AG04449 (cell line): ENCODE measurements at regions not wholly inside any gene's neighbourhood (a gene's known extent, or its start where the extent isn't known, plus 50 kb on each side); places are given as distances from the start of the nearest gene placed in this dataset.

Experiments used
- CTCF ChIA-PET: fragments of 350-600 bp; formaldehyde crosslinking; extraction: SDS; loops from one replicate; lab custom pipeline; 2021; ENCODE audit warnings: antibody characterized with exemption; lab: Yijun Ruan, JAX
- POLR2A ChIA-PET: fragments of 400-600, 350-600 bp; formaldehyde crosslinking; extraction: SDS; loops from one replicate; lab custom pipeline; 2020; ENCODE audit warnings: antibody characterized with exemption, inconsistent platforms; lab: Yijun Ruan, JAX
- DNase-seq: peaks from one replicate; pipeline ENCODE4 v3.0.0-alpha.2; 2010; ENCODE audit warnings: low read depth, low spot score
- H3K4me3 ChIP-seq: 2 replicates; pipeline ENCODE4 v1.5.1; 2011; ENCODE audit warnings: low read depth, mild to moderate bottlenecking, control low read depth, low read length
- CTCF ChIP-seq: IDR thresholded peaks from one replicate; pipeline ENCODE4 v1.5.1; 2011; ENCODE audit warnings: mild to moderate bottlenecking, moderate library complexity, low read length, control low read depth, inconsistent platforms; ENCODE audit not compliant: insufficient read depth; ENCODE audit errors: missing control alignments

- POLR2A ChIA-PET, result no interaction called here
- no peak for DNase-seq
- no peak overlapping the region for H3K4me3 ChIP-seq
- no peak for TF ChIP-seq CTCF
- CTCF ChIA-PET, result no interaction called here
These were observed 434.6 kb downstream of the ADAMTS20 start for GRCh38 chr12:43117226-43117930.

GRCh38 chr12:43115441-43116160 is 436.4 kb downstream of the ADAMTS20 start:
- H3K4me3 ChIP-seq, result no peak overlapping the region
- no peak for TF ChIP-seq CTCF
- DNase-seq, result no peak
- CTCF ChIA-PET, result interaction anchor here (1.3 to 1.5 kb wide), 2 partner anchors 12 to 167 kb away, joined by 3 read pairs; no protein-coding TSS in a partner anchor
- POLR2A ChIA-PET, result no interaction called here

GRCh38 chr12:43114316-43114715 is 437.7 kb downstream of the ADAMTS20 start:
- DNase-seq, result no peak
- H3K4me3 ChIP-seq, result no peak overlapping the region
- TF ChIP-seq CTCF, result no peak
- ChIA-PET POLR2A (no interaction called here), CTCF (interaction anchor here (1.3 kb wide), 1 partner anchor 168 kb away, joined by 3 read pairs; no protein-coding TSS in a partner anchor)

- H3K4me3 ChIP-seq, result no peak overlapping the region
- no peak for DNase-seq
- ChIA-PET CTCF (interaction anchor here (1.2 kb wide), 1 partner anchor 11 kb away, joined by 3 read pairs; no protein-coding TSS in a partner anchor), POLR2A (no interaction called here)
- no peak for TF ChIP-seq CTCF
These were observed 438.4 kb downstream of the ADAMTS20 start for GRCh38 chr12:43113616-43114015.

GRCh38 chr12:43113135-43113534 is 438.9 kb downstream of the ADAMTS20 start:
- TF ChIP-seq CTCF, result no peak
- H3K4me3 ChIP-seq, result no peak overlapping the region
- ChIA-PET POLR2A (no interaction called here), CTCF (interaction anchor here (1.2 kb wide), 1 partner anchor 12 kb away, joined by 3 read pairs; no protein-coding TSS in a partner anchor)
- DNase-seq, result no peak

- ChIA-PET POLR2A (no interaction called here), CTCF (interaction anchor here (1.2 kb wide), 1 partner anchor 13 kb away, joined by 3 read pairs; no protein-coding TSS in a partner anchor)
- no peak for TF ChIP-seq CTCF
- no peak overlapping the region for H3K4me3 ChIP-seq
- no peak for DNase-seq
These were observed 439.7 kb downstream of the ADAMTS20 start for GRCh38 chr12:43112101-43112920.
